SK-N-SH treated with all-trans-retinoic acid at 6 μM for 48 hours (cell line): ENCODE measurements at regions not wholly inside any gene's neighbourhood (a gene's known extent, or its start where the extent isn't known, plus 50 kb on each side); places are given as distances from the start of the nearest gene placed in this dataset.

ENCODE experiments used
- CREB5 ChIP-seq: fragments of 250-450 bp; sonication (Bioruptor Pico); IDR thresholded peaks from 2 replicates; pipeline ENCODE4 v1.5.1; 2020; ENCODE audit warnings: low read depth, mild to moderate bottlenecking, moderate library complexity
- OSR1 ChIP-seq: fragments of 250-450 bp; sonication (Bioruptor Pico); IDR thresholded peaks from 2 replicates; pipeline ENCODE4 v1.8.0; 2022; ENCODE audit warnings: moderate library complexity, mild to moderate bottlenecking, inconsistent platforms
- SNAI2 ChIP-seq: fragments of 250-450 bp; sonication (Bioruptor Pico); IDR thresholded peaks from 2 replicates; pipeline ENCODE4 v1.5.0; 2020; ENCODE audit warnings: mild to moderate bottlenecking, moderate library complexity
- ZC3H10 ChIP-seq: fragments of 250-450 bp; sonication (Bioruptor Pico); IDR thresholded peaks from 2 replicates; pipeline ENCODE4 v1.5.1; 2021; ENCODE audit warnings: mild to moderate bottlenecking, moderate library complexity
- ZFP30 ChIP-seq: fragments of 450-650 bp; formaldehyde crosslinking; IDR thresholded peaks from 2 replicates; pipeline ENCODE4 v1.5.0; 2022; ENCODE audit warnings: mild to moderate bottlenecking, moderate library complexity
- ZNF565 ChIP-seq: fragments of 450-650 bp; formaldehyde crosslinking; conservative IDR thresholded peaks from 2 replicates; pipeline ENCODE4 v1.5.0; 2020; ENCODE audit warnings: low read depth, mild to moderate bottlenecking, moderate library complexity
- ZNF8 ChIP-seq: fragments of 450-650 bp; formaldehyde crosslinking; IDR thresholded peaks from 2 replicates; pipeline ENCODE4 v1.5.0; 2020; ENCODE audit warnings: mild to moderate bottlenecking, moderate library complexity

- TF ChIP-seq ZNF8 (CRISPR knock-in tag) (no peak), CREB5 (no peak), ZFP30 (CRISPR knock-in tag) (no peak), SNAI2 (CRISPR knock-in tag) (no peak), ZC3H10 (no peak), ZNF565 (no peak), OSR1 (CRISPR knock-in tag) (no peak)
Observed at GRCh38 chr5:125868036-125868435, 555.2 kb upstream of the GRAMD2B start.
